ENCODE measurements at regions not wholly inside any gene's neighbourhood (a gene's known extent, or its start where the extent isn't known, plus 50 kb on each side); places are given as distances from the start of the nearest gene placed in this dataset.
A peak's percentile ranks its signal among the peaks of the same experiment; 100 is the strongest.

- H3K4me1 Mint-ChIP-seq (ENCODE audit: low read depth) = no peaks in the 10 kb centered on the region
- H3K9me3 Mint-ChIP-seq (ENCODE audit: low read depth) = no peaks in the 10 kb centered on the region
- H3K27me3 Mint-ChIP-seq = peaks cover 1% of the 10 kb centered on the region
- no peak overlapping the region for H3K27ac Mint-ChIP-seq
- H3K4me3 Mint-ChIP-seq = no peak overlapping the region
- H3K36me3 Mint-ChIP-seq = no peaks in the 10 kb centered on the region
These were observed 90.6 kb downstream of the TNFSF13B start for GRCh38 chr13:108360139-108360538.

DNA sequence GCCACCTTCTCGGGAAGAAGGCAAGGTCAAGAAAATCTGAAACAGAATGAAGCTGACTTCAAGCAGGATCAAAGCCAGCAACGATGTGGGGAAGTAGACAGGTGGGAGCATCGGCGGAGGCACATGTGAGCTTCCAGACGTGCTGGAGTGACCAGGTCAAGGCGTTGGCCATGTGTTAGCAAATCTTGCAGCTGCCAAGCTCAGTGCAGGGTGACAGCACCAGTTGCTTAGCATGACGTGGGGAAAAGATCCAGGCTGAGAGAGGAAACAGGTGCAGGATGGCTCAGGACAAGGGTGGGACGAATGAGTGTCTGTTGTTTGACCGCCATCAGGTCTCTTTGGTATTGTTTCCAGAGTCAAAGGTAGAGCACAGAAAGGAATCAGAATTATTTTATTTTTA is 92.3 kb downstream of the TNFSF13B start:
- H3K9me3 Mint-ChIP-seq (ENCODE audit: low read depth) = no peaks in the 10 kb centered on the region
- H3K4me1 Mint-ChIP-seq (ENCODE audit: low read depth) = no peaks in the 10 kb centered on the region
- H3K27me3 Mint-ChIP-seq = peaks cover 1% of the 10 kb centered on the region
- no peaks in the 10 kb centered on the region for H3K36me3 Mint-ChIP-seq
- H3K27ac Mint-ChIP-seq = no peak overlapping the region
- no peak overlapping the region for H3K4me3 Mint-ChIP-seq

- Mint-ChIP-seq H3K36me3 (peaks cover 2% of the 10 kb centered on the region), H3K9me3 (ENCODE audit: low read depth) (peaks cover 2% of the 10 kb centered on the region), H3K4me1 (ENCODE audit: low read depth) (no peaks in the 10 kb centered on the region), H3K4me3 (no peak overlapping the region), H3K27me3 (peaks cover 1% of the 10 kb centered on the region), H3K27ac (no peak overlapping the region)
These were observed 94.1 kb downstream of the TNFSF13B start for GRCh38 chr13:108363666-108364065.

- no peaks in the 10 kb centered on the region for H3K4me1 Mint-ChIP-seq (ENCODE audit: low read depth)
- peaks cover 5% of the 10 kb centered on the region for H3K9me3 Mint-ChIP-seq (ENCODE audit: low read depth)
- H3K27ac Mint-ChIP-seq = no peak overlapping the region
- peaks cover 1% of the 10 kb centered on the region for H3K27me3 Mint-ChIP-seq
- H3K4me3 Mint-ChIP-seq = no peak overlapping the region
- H3K36me3 Mint-ChIP-seq = peaks cover 2% of the 10 kb centered on the region
These were observed 95.7 kb downstream of the TNFSF13B start for GRCh38 chr13:108365255-108365654.

DNA sequence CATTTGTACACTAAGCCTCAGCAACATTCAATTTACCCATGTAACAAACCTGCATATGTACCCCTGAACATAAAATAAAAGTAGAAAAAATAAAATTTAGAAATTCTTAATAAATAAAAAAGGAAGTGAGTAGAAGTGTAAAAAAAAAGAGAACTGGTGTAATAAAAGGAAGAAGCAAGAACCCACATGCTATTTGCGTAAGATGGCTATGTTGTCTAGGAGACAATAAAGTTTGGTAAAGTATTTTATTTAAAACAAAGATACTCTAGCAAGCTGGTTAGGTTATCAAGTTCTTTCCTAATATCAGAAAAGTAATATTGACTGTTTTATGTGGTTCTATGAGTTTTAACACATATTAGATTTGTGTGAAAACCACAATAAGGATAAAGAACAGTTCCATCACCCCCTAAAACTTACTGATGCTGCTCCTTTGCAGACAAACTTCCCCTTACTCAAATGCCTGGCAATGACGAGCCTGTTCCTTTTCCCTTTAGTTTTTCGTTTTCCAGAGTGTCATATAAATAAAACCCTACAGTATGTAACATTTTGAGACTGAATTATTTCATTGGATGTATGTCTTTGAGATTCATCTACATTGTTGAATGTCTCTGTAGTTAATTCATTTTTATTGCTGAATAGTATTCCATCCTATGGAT is 98.9 kb downstream of the TNFSF13B start:
- Mint-ChIP-seq H3K27ac (no peak overlapping the region), H3K36me3 (peaks cover 2% of the 10 kb centered on the region), H3K4me3 (no peak overlapping the region), H3K4me1 (ENCODE audit: low read depth) (no peaks in the 10 kb centered on the region), H3K9me3 (ENCODE audit: low read depth) (peaks cover 5% of the 10 kb centered on the region), H3K27me3 (no peaks in the 10 kb centered on the region)

GRCh38 chr13:108369412-108369811 is 99.9 kb downstream of the TNFSF13B start:
- Mint-ChIP-seq H3K9me3 (ENCODE audit: low read depth) (peaks cover 5% of the 10 kb centered on the region), H3K36me3 (peaks cover 2% of the 10 kb centered on the region), H3K4me1 (ENCODE audit: low read depth) (no peaks in the 10 kb centered on the region), H3K4me3 (no peak overlapping the region), H3K27me3 (no peaks in the 10 kb centered on the region), H3K27ac (no peak overlapping the region)

DNA sequence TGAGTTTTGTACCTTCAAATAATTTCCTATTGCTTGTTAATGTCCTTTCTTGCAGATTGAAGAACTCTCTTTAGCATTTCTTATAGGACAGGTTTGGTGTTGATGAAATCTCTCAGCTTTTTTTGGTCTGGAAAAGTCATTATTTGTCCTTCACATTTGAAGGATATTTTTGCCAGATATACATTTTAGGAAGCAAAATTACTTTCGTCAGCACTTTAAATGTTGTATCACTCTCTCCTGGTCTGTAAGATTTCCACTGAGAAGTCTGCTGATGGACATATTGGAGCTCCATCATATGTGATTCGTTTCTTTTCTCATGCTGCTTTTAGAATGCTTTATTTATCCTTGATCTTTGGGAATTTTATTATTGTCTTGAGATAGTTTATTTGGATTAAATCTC is 105.5 kb downstream of the TNFSF13B start:
- Mint-ChIP-seq H3K27me3 (peaks cover 4% of the 10 kb centered on the region), H3K36me3 (no peaks in the 10 kb centered on the region), H3K27ac (no peak overlapping the region)

GRCh38 chr13:108375772-108376171 is 106.3 kb downstream of the TNFSF13B start:
- Mint-ChIP-seq H3K27me3 (peaks cover 4% of the 10 kb centered on the region), H3K9me3 (ENCODE audit: low read depth) (peaks cover 4% of the 10 kb centered on the region), H3K36me3 (no peaks in the 10 kb centered on the region), H3K27ac (no peak overlapping the region), H3K4me1 (ENCODE audit: low read depth) (no peaks in the 10 kb centered on the region), H3K4me3 (no peak overlapping the region)

More for the DNA sequence above, 105.5 kb downstream of the TNFSF13B start:
- Mint-ChIP-seq H3K9me3 (ENCODE audit: low read depth) (peaks cover 3% of the 10 kb centered on the region), H3K4me3 (no peak overlapping the region), H3K4me1 (ENCODE audit: low read depth) (no peaks in the 10 kb centered on the region)

GRCh38 chr13:108376308-108376707 is 106.8 kb downstream of the TNFSF13B start:
- no peak overlapping the region for H3K27ac Mint-ChIP-seq
- no peak overlapping the region for H3K4me3 Mint-ChIP-seq
- peaks cover 4% of the 10 kb centered on the region for H3K27me3 Mint-ChIP-seq
- no peaks in the 10 kb centered on the region for H3K4me1 Mint-ChIP-seq (ENCODE audit: low read depth)
- H3K9me3 Mint-ChIP-seq (ENCODE audit: low read depth) = peaks cover 4% of the 10 kb centered on the region
- no peaks in the 10 kb centered on the region for H3K36me3 Mint-ChIP-seq

DNA sequence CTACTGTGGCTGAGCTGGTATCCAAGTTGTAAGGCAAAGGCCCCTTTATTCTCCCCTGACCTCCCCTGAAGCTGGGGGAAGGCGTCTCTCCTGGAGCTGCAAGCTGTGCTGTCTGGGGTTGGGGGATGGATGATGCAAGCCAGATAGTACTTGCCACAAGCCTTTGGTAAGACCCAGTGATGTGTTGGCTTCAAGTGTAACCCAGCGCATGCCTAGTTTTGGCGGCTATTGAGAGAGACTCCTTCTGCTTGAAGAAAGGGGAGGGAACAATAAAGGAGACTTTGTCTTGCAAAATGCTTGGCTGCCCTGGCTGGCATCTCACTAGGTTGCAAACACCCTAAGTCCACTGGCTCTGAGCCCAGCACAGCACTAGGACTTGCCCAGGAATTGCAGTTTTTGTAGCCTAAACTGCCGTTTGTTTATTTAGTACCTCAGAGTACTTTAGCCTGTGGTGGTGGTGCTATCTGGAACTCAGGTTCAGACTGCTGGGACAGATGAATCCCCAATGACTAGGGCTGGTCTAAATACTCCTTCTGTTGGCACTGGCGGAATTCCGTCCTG is 108.2 kb downstream of the TNFSF13B start:
- H3K27me3 Mint-ChIP-seq = peaks cover 4% of the 10 kb centered on the region
- H3K9me3 Mint-ChIP-seq (ENCODE audit: low read depth) = peaks cover 4% of the 10 kb centered on the region
- no peaks in the 10 kb centered on the region for H3K36me3 Mint-ChIP-seq
- no peak overlapping the region for H3K4me3 Mint-ChIP-seq
- no peaks in the 10 kb centered on the region for H3K4me1 Mint-ChIP-seq (ENCODE audit: low read depth)
- no peak overlapping the region for H3K27ac Mint-ChIP-seq

- H3K27me3 Mint-ChIP-seq = peaks cover 2% of the 10 kb centered on the region
- H3K4me1 Mint-ChIP-seq (ENCODE audit: low read depth) = no peaks in the 10 kb centered on the region
- no peak overlapping the region for H3K4me3 Mint-ChIP-seq
- peaks cover 4% of the 10 kb centered on the region for H3K9me3 Mint-ChIP-seq (ENCODE audit: low read depth)
- H3K36me3 Mint-ChIP-seq = no peaks in the 10 kb centered on the region
- H3K27ac Mint-ChIP-seq = no peak overlapping the region
These were observed 114.1 kb downstream of the TNFSF13B start for GRCh38 chr13:108383667-108384066.

GRCh38 chr13:108387156-108387555 is 117.6 kb downstream of the TNFSF13B start:
- Mint-ChIP-seq H3K4me1 (ENCODE audit: low read depth) (no peaks in the 10 kb centered on the region), H3K27ac (no peak overlapping the region), H3K4me3 (no peak overlapping the region), H3K36me3 (no peaks in the 10 kb centered on the region), H3K9me3 (ENCODE audit: low read depth) (no peaks in the 10 kb centered on the region), H3K27me3 (peaks cover 2% of the 10 kb centered on the region)

GRCh38 chr13:108402850-108403249 is 133.3 kb downstream of the TNFSF13B start:
- Mint-ChIP-seq H3K36me3 (no peaks in the 10 kb centered on the region), H3K4me1 (ENCODE audit: low read depth) (peaks cover 5% of the 10 kb centered on the region), H3K27me3 (no peaks in the 10 kb centered on the region), H3K4me3 (no peak overlapping the region), H3K9me3 (ENCODE audit: low read depth) (no peaks in the 10 kb centered on the region), H3K27ac (no peak overlapping the region)

- Mint-ChIP-seq H3K4me1 (ENCODE audit: low read depth) (peaks cover 48% of the 10 kb centered on the region), H3K36me3 (no peaks in the 10 kb centered on the region), H3K27ac (no peak overlapping the region), H3K4me3 (no peak overlapping the region), H3K9me3 (ENCODE audit: low read depth) (no peaks in the 10 kb centered on the region), H3K27me3 (no peaks in the 10 kb centered on the region)
These were observed 138.0 kb downstream of the TNFSF13B start for GRCh38 chr13:108407495-108407894.

GRCh38 chr13:108408672-108409071 is 139.2 kb downstream of the TNFSF13B start:
- Mint-ChIP-seq H3K36me3 (no peaks in the 10 kb centered on the region), H3K4me1 (ENCODE audit: low read depth) (peaks cover 51% of the 10 kb centered on the region), H3K27me3 (no peaks in the 10 kb centered on the region), H3K4me3 (no peak overlapping the region), H3K27ac (no peak overlapping the region), H3K9me3 (ENCODE audit: low read depth) (no peaks in the 10 kb centered on the region)

DNA sequence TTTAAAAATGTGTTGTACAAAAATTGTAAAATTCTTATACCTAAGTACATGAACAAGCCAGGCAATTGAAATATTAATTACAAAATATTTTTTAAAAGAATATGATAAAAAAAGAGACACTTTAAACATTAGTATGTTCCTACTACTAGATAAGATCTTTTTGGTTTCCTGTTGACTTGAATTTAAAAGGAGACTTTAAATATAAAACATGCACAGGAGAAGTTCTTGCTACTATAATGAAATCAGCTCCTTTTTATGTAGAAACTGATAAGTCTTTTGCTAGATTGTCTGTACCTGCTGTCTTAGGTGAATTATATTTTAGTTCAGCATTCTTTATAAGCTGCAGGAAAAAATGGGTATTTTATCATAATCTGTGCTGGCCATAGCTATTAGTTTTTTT is 140.2 kb downstream of the TNFSF13B start:
- H3K9me3 Mint-ChIP-seq (ENCODE audit: low read depth) = no peaks in the 10 kb centered on the region
- H3K4me3 Mint-ChIP-seq = peak overlapping the region; percentile 15
- H3K36me3 Mint-ChIP-seq = no peaks in the 10 kb centered on the region
- peaks cover 52% of the 10 kb centered on the region for H3K4me1 Mint-ChIP-seq (ENCODE audit: low read depth)
- H3K27ac Mint-ChIP-seq = peak overlapping the region; percentile 17
- no peaks in the 10 kb centered on the region for H3K27me3 Mint-ChIP-seq

All from activated naive CD8-positive, alpha-beta T cell (primary cell).